NCI-H2171 (cell line): ENCODE measurements at regions not wholly inside any gene's neighbourhood (a gene's known extent, or its start where the extent isn't known, plus 50 kb on each side); places are given as distances from the start of the nearest gene placed in this dataset.

Experiments used
- DNase-seq: peaks from one replicate; lab custom pipeline; 2025; lab: John Stamatoyannopoulos, UW

- no peak for DNase-seq
Observed at GRCh38 chr10:128421371-128422160, 295.3 kb upstream of the MKI67 start.

- DNase-seq, result no peak
Observed at GRCh38 chr10:128422190-128422589, 296.0 kb upstream of the MKI67 start.

- no peak for DNase-seq
Observed at GRCh38 chr10:128422999-128423398, 296.8 kb upstream of the MKI67 start.

GRCh38 chr10:128429321-128429720, 303.1 kb upstream of the MKI67 start:
- DNase-seq, result no peak

- no peak for DNase-seq
Observed at GRCh38 chr10:128429835-128430513, 303.8 kb upstream of the MKI67 start.

GRCh38 chr10:128431083-128431482, 304.9 kb upstream of the MKI67 start:
- no peak for DNase-seq

GRCh38 chr10:128431506-128431905, 305.3 kb upstream of the MKI67 start:
- no peak for DNase-seq

GRCh38 chr10:128432011-128432410, 305.8 kb upstream of the MKI67 start:
- no peak for DNase-seq

- DNase-seq, result no peak
Observed at GRCh38 chr10:128432423-128432822, 306.2 kb upstream of the MKI67 start.

GRCh38 chr10:128435811-128436210, 309.6 kb upstream of the MKI67 start:
- DNase-seq, result no peak

GRCh38 chr10:128437786-128438345, 311.6 kb upstream of the MKI67 start:
- DNase-seq, result no peak

- no peak for DNase-seq
Observed at GRCh38 chr10:128438417-128439063, 312.3 kb upstream of the MKI67 start.

- no peak for DNase-seq
Observed at GRCh38 chr10:128440513-128441160, 314.4 kb upstream of the MKI67 start.

- no peak for DNase-seq
Observed at GRCh38 chr10:128443925-128444518, 317.8 kb upstream of the MKI67 start.

- no peak for DNase-seq
Observed at GRCh38 chr10:128448796-128449195, 322.6 kb upstream of the MKI67 start.

- no peak for DNase-seq
Observed at GRCh38 chr10:128451879-128452278, 325.7 kb upstream of the MKI67 start.

- DNase-seq, result no peak
Observed at GRCh38 chr10:128456271-128456670, 330.0 kb upstream of the MKI67 start.

- no peak for DNase-seq
Observed at GRCh38 chr10:128457136-128457535, 330.9 kb upstream of the MKI67 start.

GRCh38 chr10:128461991-128462390, 335.8 kb upstream of the MKI67 start:
- DNase-seq, result no peak

GRCh38 chr10:128462844-128463243, 336.6 kb upstream of the MKI67 start:
- DNase-seq, result no peak

GRCh38 chr10:128463991-128464760, 338.0 kb upstream of the MKI67 start:
- no peak for DNase-seq
